ENCODE measurements at regions not wholly inside any gene's neighbourhood (a gene's known extent, or its start where the extent isn't known, plus 50 kb on each side); places are given as distances from the start of the nearest gene placed in this dataset.

GRCh38 chr17:20771104-20771503 is 191.6 kb downstream of the CDRT15L2 start:
- TF ChIP-seq POLR2AphosphoS5 (IDR thresholded peaks at IDR 0.05) = no peak
- TF ChIP-seq CTCF (IDR thresholded peaks at IDR 0.05) = no peak
- TF ChIP-seq EP300 (IDR thresholded peaks at IDR 0.05) = no peak

Data from stomach (tissue), 4 donors.